Mucosa of rectum (tissue), 2 donors: ENCODE measurements at regions not wholly inside any gene's neighbourhood (a gene's known extent, or its start where the extent isn't known, plus 50 kb on each side); places are given as distances from the start of the nearest gene placed in this dataset.

Experiments
- H3K27ac ChIP-seq, 2 donors: one replicate each; pipeline ENCODE4 v1.7.0; 2013; ENCODE audit warnings: inconsistent platforms in 2 of 2, low read depth in 2 of 2, low read length in 2 of 2
- H3K27me3 ChIP-seq, 2 donors: one replicate each; pipeline ENCODE4 v1.7.0; 2013; ENCODE audit warnings: low read length in 2 of 2; ENCODE audit not compliant: control insufficient read depth in 2 of 2, insufficient read depth in 2 of 2
- H3K36me3 ChIP-seq, 2 donors: one replicate each; pipeline ENCODE4 v1.7.0; 2013; ENCODE audit warnings: low read length in 2 of 2; ENCODE audit not compliant: control insufficient read depth in 2 of 2, insufficient read depth in 2 of 2
- H3K4me1 ChIP-seq, 2 donors: one replicate each; pipeline ENCODE4 v1.7.0; 2013; ENCODE audit warnings: low read length in 2 of 2, mild to moderate bottlenecking in 1 of 2; ENCODE audit not compliant: control insufficient read depth in 2 of 2, insufficient read depth in 2 of 2
- H3K4me3 ChIP-seq, 2 donors: one replicate each; pipeline ENCODE4 v1.7.0; 2013; ENCODE audit warnings: low read length in 2 of 2
- H3K9ac ChIP-seq, 2 donors: one replicate each; pipeline ENCODE4 v1.7.0; 2013; ENCODE audit warnings: low read length in 2 of 2, low read depth in 1 of 2, mild to moderate bottlenecking in 1 of 2
- H3K9me3 ChIP-seq, 2 donors: one replicate each; pipeline ENCODE4 v1.7.0; 2013; ENCODE audit warnings: low read length in 2 of 2; ENCODE audit not compliant: control insufficient read depth in 2 of 2
- donor health status: healthy.
- donor health status: Normal muscosa, but diverticular disease.

- H3K4me1 ChIP-seq: no peaks in the 10 kb centered on the region
- H3K9ac ChIP-seq: no peak overlapping the region
- H3K36me3 ChIP-seq: no peaks in the 10 kb centered on the region
- no peak overlapping the region for H3K27ac ChIP-seq
- no peaks in the 10 kb centered on the region for H3K27me3 ChIP-seq
- no peak overlapping the region for H3K4me3 ChIP-seq
- H3K9me3 ChIP-seq: no peaks in the 10 kb centered on the region
Observed at GRCh38 chr22:27531782-27532530, 269.6 kb downstream of the MN1 start.

GRCh38 chr22:27533105-27533745 lies 268.3 kb downstream of the MN1 start:
- H3K36me3 ChIP-seq: no peaks in the 10 kb centered on the region
- H3K27me3 ChIP-seq: no peaks in the 10 kb centered on the region
- H3K9me3 ChIP-seq: no peaks in the 10 kb centered on the region
- H3K4me3 ChIP-seq: no peak overlapping the region
- H3K4me1 ChIP-seq: no peaks in the 10 kb centered on the region
- H3K9ac ChIP-seq: no peak overlapping the region
- H3K27ac ChIP-seq: no peak overlapping the region

GRCh38 chr22:27534720-27535125 lies 266.8 kb downstream of the MN1 start:
- Histone ChIP-seq H3K4me3 (no peak overlapping the region), H3K27me3 (no peaks in the 10 kb centered on the region), H3K36me3 (no peaks in the 10 kb centered on the region), H3K9ac (no peak overlapping the region), H3K9me3 (no peaks in the 10 kb centered on the region), H3K27ac (no peak overlapping the region), H3K4me1 (no peaks in the 10 kb centered on the region)

GRCh38 chr22:27535452-27535851 lies 266.1 kb downstream of the MN1 start:
- Histone ChIP-seq H3K36me3 (no peaks in the 10 kb centered on the region), H3K4me3 (no peak overlapping the region), H3K4me1 (no peaks in the 10 kb centered on the region), H3K9ac (no peak overlapping the region), H3K27ac (no peak overlapping the region), H3K9me3 (no peaks in the 10 kb centered on the region), H3K27me3 (no peaks in the 10 kb centered on the region)

- Histone ChIP-seq H3K4me1 (no peaks in the 10 kb centered on the region), H3K27me3 (no peaks in the 10 kb centered on the region), H3K36me3 (no peaks in the 10 kb centered on the region), H3K9ac (no peak overlapping the region), H3K9me3 (no peaks in the 10 kb centered on the region), H3K27ac (no peak overlapping the region), H3K4me3 (no peak overlapping the region)
Observed at GRCh38 chr22:27537501-27537900, 264.1 kb downstream of the MN1 start.

GRCh38 chr22:27538666-27539065 lies 262.9 kb downstream of the MN1 start:
- Histone ChIP-seq H3K9ac (no peak overlapping the region), H3K4me1 (no peaks in the 10 kb centered on the region), H3K9me3 (no peaks in the 10 kb centered on the region), H3K27ac (no peak overlapping the region), H3K4me3 (no peak overlapping the region), H3K27me3 (no peaks in the 10 kb centered on the region), H3K36me3 (no peaks in the 10 kb centered on the region)

GRCh38 chr22:27540247-27540646 lies 261.3 kb downstream of the MN1 start:
- Histone ChIP-seq H3K9ac (no peak overlapping the region), H3K27me3 (no peaks in the 10 kb centered on the region), H3K4me3 (no peak overlapping the region), H3K4me1 (no peaks in the 10 kb centered on the region), H3K27ac (no peak overlapping the region), H3K36me3 (no peaks in the 10 kb centered on the region), H3K9me3 (no peaks in the 10 kb centered on the region)

GRCh38 chr22:27540656-27541396 lies 260.7 kb downstream of the MN1 start:
- Histone ChIP-seq H3K9me3 (no peaks in the 10 kb centered on the region), H3K4me3 (no peak overlapping the region), H3K4me1 (no peaks in the 10 kb centered on the region), H3K9ac (no peak overlapping the region), H3K36me3 (no peaks in the 10 kb centered on the region), H3K27ac (no peak overlapping the region), H3K27me3 (no peaks in the 10 kb centered on the region)

GRCh38 chr22:27541836-27542235 lies 259.7 kb downstream of the MN1 start:
- H3K27ac ChIP-seq: no peak overlapping the region
- H3K4me1 ChIP-seq: no peaks in the 10 kb centered on the region
- H3K9ac ChIP-seq: no peak overlapping the region
- no peaks in the 10 kb centered on the region for H3K36me3 ChIP-seq
- H3K4me3 ChIP-seq: no peak overlapping the region
- no peaks in the 10 kb centered on the region for H3K9me3 ChIP-seq
- H3K27me3 ChIP-seq: no peaks in the 10 kb centered on the region

- no peak overlapping the region for H3K4me3 ChIP-seq
- H3K9me3 ChIP-seq: no peaks in the 10 kb centered on the region
- H3K9ac ChIP-seq: no peak overlapping the region
- H3K4me1 ChIP-seq: no peaks in the 10 kb centered on the region
- no peaks in the 10 kb centered on the region for H3K27me3 ChIP-seq
- H3K36me3 ChIP-seq: no peaks in the 10 kb centered on the region
- H3K27ac ChIP-seq: no peak overlapping the region
Observed at GRCh38 chr22:27542602-27543001, 259.0 kb downstream of the MN1 start.
